ENCODE measurements at regions not wholly inside any gene's neighbourhood (a gene's known extent, or its start where the extent isn't known, plus 50 kb on each side); places are given as distances from the start of the nearest gene placed in this dataset.

DNA sequence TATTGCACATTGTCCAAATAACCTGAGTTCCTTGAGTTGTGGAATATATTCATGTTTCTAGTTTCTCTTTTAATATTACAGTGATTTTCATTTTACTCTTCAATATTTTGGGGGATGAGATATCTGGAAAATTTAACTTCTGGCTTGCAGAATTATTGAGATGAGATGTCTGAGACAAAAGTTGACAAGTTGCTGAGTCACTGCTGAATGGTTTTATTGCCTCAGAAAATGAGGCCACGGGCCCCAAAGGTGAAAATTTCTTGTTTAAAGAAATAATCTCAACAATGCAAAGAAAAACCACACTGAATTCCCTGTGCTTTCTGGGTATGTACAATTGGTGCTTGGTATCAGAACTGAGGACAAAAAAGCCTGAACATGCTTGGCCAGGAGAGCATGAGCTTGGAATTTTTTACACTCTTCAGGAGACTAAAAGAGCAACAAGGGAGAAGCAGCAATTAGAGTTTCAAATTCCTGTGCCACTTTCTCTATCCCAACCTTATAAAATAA, 129.2 kb upstream of the TOM1L1 start:
- no peak for TF ChIP-seq FOXM1 (IDR thresholded peaks at IDR 0.05; ENCODE audit: borderline replicate concordance, low read depth)
- no peak for TF ChIP-seq NFIC (IDR thresholded peaks at IDR 0.05)
- no peak for TF ChIP-seq TEAD4 (IDR thresholded peaks at IDR 0.05)
- TF ChIP-seq YY1 (IDR thresholded peaks at IDR 0.05; ENCODE audit: low read depth) = no peak
- no peak for TF ChIP-seq EGR1 (IDR thresholded peaks at IDR 0.05)
- TF ChIP-seq RAD21 (IDR thresholded peaks at IDR 0.05; ENCODE audit: low read depth) = no peak
- no peak for TF ChIP-seq ZBTB7A (IDR thresholded peaks at IDR 0.05; ENCODE audit: low read depth)
- no peak for TF ChIP-seq EP300 (IDR thresholded peaks at IDR 0.05; ENCODE audit: borderline replicate concordance)
- TF ChIP-seq CEBPB (IDR thresholded peaks at IDR 0.05) = no peak
- TF ChIP-seq MAX (IDR thresholded peaks at IDR 0.05) = no peak
- TF ChIP-seq TCF12 (IDR thresholded peaks at IDR 0.05; ENCODE audit: low read depth) = no peak
- no peak for TF ChIP-seq TAF1 (IDR thresholded peaks at IDR 0.05; ENCODE audit: low read depth)
- no peak for TF ChIP-seq CREB1 (IDR thresholded peaks at IDR 0.05; ENCODE audit: low read depth)
- TF ChIP-seq, protein P1, sequence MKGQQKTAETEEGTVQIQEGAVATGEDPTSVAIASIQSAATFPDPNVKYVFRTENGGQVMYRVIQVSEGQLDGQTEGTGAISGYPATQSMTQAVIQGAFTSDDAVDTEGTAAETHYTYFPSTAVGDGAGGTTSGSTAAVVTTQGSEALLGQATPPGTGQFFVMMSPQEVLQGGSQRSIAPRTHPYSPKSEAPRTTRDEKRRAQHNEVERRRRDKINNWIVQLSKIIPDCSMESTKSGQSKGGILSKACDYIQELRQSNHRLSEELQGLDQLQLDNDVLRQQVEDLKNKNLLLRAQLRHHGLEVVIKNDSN (IDR thresholded peaks at IDR 0.05) = no peak

DNA sequence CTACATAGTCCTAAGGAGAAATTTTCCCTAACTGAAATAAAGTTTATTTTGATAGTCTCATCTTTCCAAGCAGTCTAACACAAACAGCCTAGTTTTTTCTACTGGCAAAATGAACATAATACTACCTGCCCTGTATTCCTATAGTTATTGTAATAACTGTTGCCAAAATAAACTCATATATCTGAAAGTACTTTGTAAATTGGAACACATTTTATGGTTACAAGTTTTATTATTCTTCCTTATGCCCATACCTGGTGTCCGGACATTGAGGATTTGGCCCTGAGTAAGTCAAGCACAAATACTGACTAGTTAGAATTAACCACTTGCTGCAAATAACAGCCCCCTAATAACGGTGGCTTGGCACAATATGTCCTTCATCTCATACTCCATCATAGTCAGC, 120.4 kb upstream of the TOM1L1 start:
- no peak for TF ChIP-seq TAF1 (IDR thresholded peaks at IDR 0.05; ENCODE audit: low read depth)
- TF ChIP-seq, protein P1 (IDR thresholded peaks at IDR 0.05) = no peak
- TF ChIP-seq RAD21 (IDR thresholded peaks at IDR 0.05; ENCODE audit: low read depth) = no peak
- no peak for TF ChIP-seq YY1 (IDR thresholded peaks at IDR 0.05; ENCODE audit: low read depth)
- no peak for TF ChIP-seq EP300 (IDR thresholded peaks at IDR 0.05; ENCODE audit: borderline replicate concordance)
- no peak for TF ChIP-seq TEAD4 (IDR thresholded peaks at IDR 0.05)
- TF ChIP-seq ZBTB7A (IDR thresholded peaks at IDR 0.05; ENCODE audit: low read depth) = no peak
- no peak for TF ChIP-seq FOXM1 (IDR thresholded peaks at IDR 0.05; ENCODE audit: borderline replicate concordance, low read depth)
- no peak for TF ChIP-seq MAX (IDR thresholded peaks at IDR 0.05)

- TF ChIP-seq TCF12 (IDR thresholded peaks at IDR 0.05; ENCODE audit: low read depth) = no peak
- TF ChIP-seq CEBPB (IDR thresholded peaks at IDR 0.05) = no peak
- TF ChIP-seq TAF1 (IDR thresholded peaks at IDR 0.05; ENCODE audit: low read depth) = no peak
- no peak for TF ChIP-seq FOXM1 (IDR thresholded peaks at IDR 0.05; ENCODE audit: borderline replicate concordance, low read depth)
- TF ChIP-seq EGR1 (IDR thresholded peaks at IDR 0.05) = no peak
- TF ChIP-seq YY1 (IDR thresholded peaks at IDR 0.05; ENCODE audit: low read depth) = no peak
- TF ChIP-seq CREB1 (IDR thresholded peaks at IDR 0.05; ENCODE audit: low read depth) = no peak
- no peak for TF ChIP-seq REST (IDR thresholded peaks at IDR 0.05; ENCODE audit: low read depth)
- no peak for TF ChIP-seq ZBTB7A (IDR thresholded peaks at IDR 0.05; ENCODE audit: low read depth)
- TF ChIP-seq TEAD4 (IDR thresholded peaks at IDR 0.05) = no peak
- no peak for TF ChIP-seq EP300 (IDR thresholded peaks at IDR 0.05; ENCODE audit: borderline replicate concordance)
- TF ChIP-seq NFIC (IDR thresholded peaks at IDR 0.05) = no peak
- TF ChIP-seq MAX (IDR thresholded peaks at IDR 0.05) = no peak
- TF ChIP-seq, protein P1 (IDR thresholded peaks at IDR 0.05) = no peak
These were observed 119.3 kb upstream of the TOM1L1 start for GRCh38 chr17:54781389-54781788.

GRCh38 chr17:54784305-54784704, 116.3 kb upstream of the TOM1L1 start:
- TF ChIP-seq FOXM1 (IDR thresholded peaks at IDR 0.05; ENCODE audit: borderline replicate concordance, low read depth) (no peak), TCF12 (IDR thresholded peaks at IDR 0.05; ENCODE audit: low read depth) (no peak), CEBPB (IDR thresholded peaks at IDR 0.05) (no peak), CREB1 (IDR thresholded peaks at IDR 0.05; ENCODE audit: low read depth) (no peak)
- TF ChIP-seq, protein P1 (IDR thresholded peaks at IDR 0.05) = no peak

DNA sequence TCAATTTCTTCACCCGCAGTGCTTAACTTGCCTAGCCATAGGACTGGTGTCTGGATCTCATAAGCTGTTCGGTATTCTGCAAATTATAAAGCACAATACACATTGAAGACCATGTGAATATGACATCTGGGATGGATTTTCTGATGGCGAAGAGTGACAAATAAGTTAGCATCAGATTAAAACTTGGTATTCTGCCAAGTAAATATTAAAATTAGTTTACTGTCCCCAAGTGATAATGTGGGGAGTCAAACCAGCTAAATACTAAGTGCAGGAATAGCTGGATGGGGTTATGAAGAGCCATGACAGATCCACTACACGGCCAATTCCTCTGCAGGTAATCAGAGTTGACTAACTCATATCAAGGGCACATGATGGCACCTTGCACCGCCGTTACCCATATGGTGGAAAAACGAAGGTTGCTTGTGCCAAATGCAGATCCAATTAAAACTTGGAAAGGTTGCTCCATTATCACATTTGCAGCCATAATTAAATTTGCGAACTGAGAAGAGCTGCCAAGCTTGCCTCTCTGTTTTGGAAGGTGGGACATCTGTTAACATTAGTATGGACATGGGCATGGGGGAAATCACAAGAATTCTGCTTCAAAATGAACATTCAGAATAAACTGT, 114.9 kb upstream of the TOM1L1 start:
- TF ChIP-seq CREB1 (IDR thresholded peaks at IDR 0.05; ENCODE audit: low read depth) (no peak), TAF1 (IDR thresholded peaks at IDR 0.05; ENCODE audit: low read depth) (no peak), EP300 (IDR thresholded peaks at IDR 0.05; ENCODE audit: borderline replicate concordance) (no peak), YY1 (IDR thresholded peaks at IDR 0.05; ENCODE audit: low read depth) (no peak), MAX (IDR thresholded peaks at IDR 0.05) (no peak), TCF12 (IDR thresholded peaks at IDR 0.05; ENCODE audit: low read depth) (no peak), FOXM1 (IDR thresholded peaks at IDR 0.05; ENCODE audit: borderline replicate concordance, low read depth) (no peak)
- TF ChIP-seq, protein P1 (IDR thresholded peaks at IDR 0.05) = no peak

Data from Ishikawa (cell line).